ENCODE measurements at regions not wholly inside any gene's neighbourhood (a gene's known extent, or its start where the extent isn't known, plus 50 kb on each side); places are given as distances from the start of the nearest gene placed in this dataset.

- no peaks in the 10 kb centered on the region for H3K36me3 ChIP-seq (replicated peaks in 1 of 2; ENCODE audit: control insufficient read depth in 1 of 2, insufficient read depth in 2 of 2, low read length in 2 of 2)
- ATAC-seq (peak; percentile 97), FAIRE-seq (peak; percentile 69), DNase-seq (ENCODE audit: low spot score) (peak; percentile 78)
- WGBS (ENCODE audit: low lambda C conversion rate) = 1% methylated on average over 7 of the region's 7 CpGs
- POLR2A ChIA-PET = no interaction called here
- no peaks in the 10 kb centered on the region for H3K79me2 ChIP-seq (ENCODE audit: insufficient read depth, low read length)
- in situ Hi-C loops (cut with HindIII; ENCODE audit: extremely low pct_ligation_motif_present, low pct_unique_long_range_greater_than_20kb) (loop anchor here (10.0 kb wide), 1 partner anchor 728 kb away; no protein-coding TSS in a partner anchor), intact Hi-C loops (cut with micrococcal nuclease; ENCODE audit: unreplicated experiment) (loop anchor here (1.0 to 10.0 kb wide), 5 partner anchors 52 to 842 kb away; no protein-coding TSS in a partner anchor)
- no peak overlapping the region for H3K4me3 ChIP-seq (replicated peaks in 1 of 3; ENCODE audit: insufficient read depth in 1 of 3, low read depth in 2 of 3, low read length in 3 of 3)
- H4K20me1 ChIP-seq (ENCODE audit: insufficient read depth, low read length) = no peaks in the 10 kb centered on the region
- H3K9ac ChIP-seq (ENCODE audit: insufficient read depth, low read depth, low read length) = no peak overlapping the region
- no TSS peak for BruUV-seq (replicated peaks)
- CTCF ChIA-PET (ENCODE audit: low intra/inter-chr PET ratio, low total read pairs) = interaction anchor here (0.9 to 2.3 kb wide), 6 partner anchors 331 to 930 kb away, joined by 3 to 53 read pairs (median 8); no protein-coding TSS in a partner anchor
- H3K27ac ChIP-seq (ENCODE audit: extremely low read length, insufficient read depth, low read length) = no peak overlapping the region
- no peaks in the 10 kb centered on the region for H3K4me1 ChIP-seq (ENCODE audit: insufficient read depth, low read length)
- no peaks in the 10 kb centered on the region for H3K9me3 ChIP-seq (ENCODE audit: low read length)
- H3K27me3 ChIP-seq (ENCODE audit: control insufficient read depth in 1 of 2, insufficient read depth in 2 of 2, low read length in 2 of 2) = peaks cover 0 to 4% of the 10 kb centered on the region in 2 experiments; a peak in 2 of 5 replicates
- no peak overlapping the region for H2AFZ ChIP-seq (ENCODE audit: low read length)
- H3K4me2 ChIP-seq (ENCODE audit: low read depth, low read length) = no peak overlapping the region; the same call in 1 of the 2 replicates
- no peak for TF ChIP-seq MLXIP (CRISPR knock-in tag; IDR thresholded peaks at IDR 0.05; ENCODE audit: borderline replicate concordance)
- no peak for TF ChIP-seq GTF3A (CRISPR knock-in tag; conservative IDR thresholded peaks at IDR 0.05)
- TF ChIP-seq RAD21 (CRISPR knock-in tag; IDR thresholded peaks at IDR 0.05) = peak; percentile 91
- TF ChIP-seq ZBTB20 (CRISPR knock-in tag; IDR thresholded peaks at IDR 0.05; ENCODE audit: borderline replicate concordance, low read depth) = no peak
- TF ChIP-seq FOXO1 (CRISPR knock-in tag; IDR thresholded peaks at IDR 0.05) = peak; percentile 21; the same call in 1 of the 2 replicates
- no peak for TF ChIP-seq ZNF790 (CRISPR knock-in tag; IDR thresholded peaks at IDR 0.05; ENCODE audit: borderline replicate concordance)
- TF ChIP-seq ZUFSP (CRISPR knock-in tag; IDR thresholded peaks at IDR 0.05; ENCODE audit: borderline replicate concordance) = no peak
- TF ChIP-seq SMAD9 (CRISPR knock-in tag; IDR thresholded peaks at IDR 0.05) = no peak
- no peak for TF ChIP-seq RORA (CRISPR knock-in tag; IDR thresholded peaks at IDR 0.05)
- no peak for TF ChIP-seq YEATS4 (CRISPR knock-in tag; IDR thresholded peaks at IDR 0.05; ENCODE audit: borderline replicate concordance)
- no peak for TF ChIP-seq ZNF570 (CRISPR knock-in tag; IDR thresholded peaks at IDR 0.05; ENCODE audit: borderline replicate concordance)
- peak; percentile 64; the same call in 1 of the 2 replicates for TF ChIP-seq ZNF124 (CRISPR knock-in tag; IDR thresholded peaks at IDR 0.05)
- TF ChIP-seq, protein P1, sequence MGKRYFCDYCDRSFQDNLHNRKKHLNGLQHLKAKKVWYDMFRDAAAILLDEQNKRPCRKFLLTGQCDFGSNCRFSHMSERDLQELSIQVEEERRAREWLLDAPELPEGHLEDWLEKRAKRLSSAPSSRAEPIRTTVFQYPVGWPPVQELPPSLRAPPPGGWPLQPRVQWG (CRISPR knock-in tag; IDR thresholded peaks at IDR 0.05; ENCODE audit: borderline replicate concordance, low read depth) = no peak
- TF ChIP-seq POGK (CRISPR knock-in tag; conservative IDR thresholded peaks at IDR 0.05) = no peak
- TF ChIP-seq HNRNPLL (IDR thresholded peaks at IDR 0.05; ENCODE audit: low read depth, low read length, poor library complexity, severe bottlenecking) = no peak
Measured at GRCh38 chr16:52912565-52913173, 140.0 kb downstream of the CHD9NB start.
